ENCODE measurements at regions not wholly inside any gene's neighbourhood (a gene's known extent, or its start where the extent isn't known, plus 50 kb on each side); places are given as distances from the start of the nearest gene placed in this dataset.
"Not testable (repeated sequence)": the region's sequence is repeated elsewhere in the genome, so short reads cannot be mapped to it uniquely, and the experiment has no call there.

GRCh38 chr15:96638793-96639192 lies 308.3 kb downstream of the NR2F2 start:
- Histone ChIP-seq H3K4me1 (ENCODE audit: insufficient read depth) (no peaks in the 10 kb centered on the region), H3K4me3 (no peak overlapping the region), H3K36me3 (no peaks in the 10 kb centered on the region), H3K27me3 (no peaks in the 10 kb centered on the region), H3K9me3 (no peaks in the 10 kb centered on the region), H3K27ac (no peak overlapping the region)
- 93 to 100% (median 95%) methylated on average over 1 of the region's 1 CpG for WGBS, 3 donors
- no peak for TF ChIP-seq EP300 (IDR thresholded peaks at IDR 0.05)
- TF ChIP-seq POLR2A (IDR thresholded peaks at IDR 0.05) = no peak
- TF ChIP-seq, protein P1, sequence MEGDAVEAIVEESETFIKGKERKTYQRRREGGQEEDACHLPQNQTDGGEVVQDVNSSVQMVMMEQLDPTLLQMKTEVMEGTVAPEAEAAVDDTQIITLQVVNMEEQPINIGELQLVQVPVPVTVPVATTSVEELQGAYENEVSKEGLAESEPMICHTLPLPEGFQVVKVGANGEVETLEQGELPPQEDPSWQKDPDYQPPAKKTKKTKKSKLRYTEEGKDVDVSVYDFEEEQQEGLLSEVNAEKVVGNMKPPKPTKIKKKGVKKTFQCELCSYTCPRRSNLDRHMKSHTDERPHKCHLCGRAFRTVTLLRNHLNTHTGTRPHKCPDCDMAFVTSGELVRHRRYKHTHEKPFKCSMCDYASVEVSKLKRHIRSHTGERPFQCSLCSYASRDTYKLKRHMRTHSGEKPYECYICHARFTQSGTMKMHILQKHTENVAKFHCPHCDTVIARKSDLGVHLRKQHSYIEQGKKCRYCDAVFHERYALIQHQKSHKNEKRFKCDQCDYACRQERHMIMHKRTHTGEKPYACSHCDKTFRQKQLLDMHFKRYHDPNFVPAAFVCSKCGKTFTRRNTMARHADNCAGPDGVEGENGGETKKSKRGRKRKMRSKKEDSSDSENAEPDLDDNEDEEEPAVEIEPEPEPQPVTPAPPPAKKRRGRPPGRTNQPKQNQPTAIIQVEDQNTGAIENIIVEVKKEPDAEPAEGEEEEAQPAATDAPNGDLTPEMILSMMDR (IDR thresholded peaks at IDR 0.05) = no peak
- intact Hi-C loops (cut with DNase I) = no loop called here
- DNase-seq = no peak

DNA sequence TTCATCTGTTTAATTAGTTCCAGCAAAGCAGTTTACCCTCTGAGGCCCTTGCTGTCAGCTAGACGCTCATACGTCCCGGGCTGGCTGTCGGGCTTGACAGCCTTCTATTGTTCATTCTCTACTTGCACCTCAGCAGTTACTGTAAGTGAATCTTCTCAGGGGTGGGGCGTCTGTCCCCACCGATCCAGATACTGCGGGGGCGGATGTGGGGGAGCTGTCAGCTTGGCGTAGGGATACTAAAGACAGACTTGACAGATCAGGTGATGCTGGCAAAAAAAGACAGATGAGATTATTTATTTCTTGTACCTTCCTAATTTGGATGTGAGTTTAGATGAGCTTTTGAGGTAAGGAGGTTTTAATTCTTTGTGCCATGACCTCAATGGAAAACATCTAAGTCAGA lies 315.3 kb downstream of the NR2F2 start:
- intact Hi-C loops (cut with DNase I) = no loop called here
- WGBS, 3 donors = 66 to 82% (median 71%) methylated on average over 9 of the region's 9 CpGs

GRCh38 chr15:96648866-96649265 lies 318.4 kb downstream of the NR2F2 start:
- Histone ChIP-seq H3K36me3 (no peaks in the 10 kb centered on the region), H3K4me3 (no peak overlapping the region), H3K9me3 (no peaks in the 10 kb centered on the region), H3K27me3 (no peaks in the 10 kb centered on the region), H3K4me1 (ENCODE audit: insufficient read depth) (no peaks in the 10 kb centered on the region), H3K27ac (no peak overlapping the region)
- WGBS, 3 donors = 72 to 81% (median 74%) methylated on average over 9 of the region's 9 CpGs
- TF ChIP-seq EP300 (IDR thresholded peaks at IDR 0.05) (no peak), POLR2A (IDR thresholded peaks at IDR 0.05) (no peak)
- TF ChIP-seq, protein P1 (IDR thresholded peaks at IDR 0.05) = no peak
- intact Hi-C loops (cut with DNase I) = no loop called here
- DNase-seq = no peak

More for the DNA sequence above, 315.3 kb downstream of the NR2F2 start:
- TF ChIP-seq POLR2A (IDR thresholded peaks at IDR 0.05) (no peak), EP300 (IDR thresholded peaks at IDR 0.05) (no peak)
- TF ChIP-seq, protein P1 (IDR thresholded peaks at IDR 0.05) = no peak
- Histone ChIP-seq H3K36me3 (no peaks in the 10 kb centered on the region), H3K4me1 (ENCODE audit: insufficient read depth) (no peaks in the 10 kb centered on the region), H3K27me3 (no peaks in the 10 kb centered on the region), H3K27ac (no peak overlapping the region), H3K4me3 (no peak overlapping the region), H3K9me3 (no peaks in the 10 kb centered on the region)
- no peak for DNase-seq

- intact Hi-C loops (cut with DNase I) = no loop called here
- no peak for DNase-seq
- H3K4me1 ChIP-seq (ENCODE audit: insufficient read depth) = no peaks in the 10 kb centered on the region
Observed at GRCh38 chr15:96657096-96657495, 326.6 kb downstream of the NR2F2 start.

DNA sequence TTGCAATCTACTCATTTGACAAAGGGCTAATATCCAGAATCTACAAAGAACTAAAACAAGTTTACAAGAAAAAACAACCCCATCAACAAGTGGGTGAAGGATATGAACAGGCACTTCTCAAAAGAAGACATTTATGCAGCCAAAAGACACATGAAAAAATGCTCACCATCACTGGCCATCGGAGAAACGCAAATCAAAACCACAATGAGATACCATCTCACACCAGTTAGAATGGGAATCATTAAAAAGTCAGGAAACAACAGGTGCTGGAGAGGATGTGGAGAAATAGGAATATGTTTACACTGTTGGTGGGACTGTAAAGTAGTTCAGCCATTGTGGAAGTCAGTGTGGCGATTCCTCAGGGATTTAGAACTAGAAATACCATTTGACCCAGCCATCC lies 336.5 kb downstream of the NR2F2 start:
- WGBS, 3 donors = 87 to 94% (median 93%) methylated on average over 3 of the region's 3 CpGs
- DNase-seq; H3K27me3 ChIP-seq; H3K4me1 ChIP-seq (ENCODE audit: insufficient read depth); H3K4me3 ChIP-seq; H3K27ac ChIP-seq; intact Hi-C loops (cut with DNase I); H3K36me3 ChIP-seq; H3K9me3 ChIP-seq: not testable (repeated sequence)

More at GRCh38 chr15:96657096-96657495, 326.6 kb downstream of the NR2F2 start:
- no peaks in the 10 kb centered on the region for H3K9me3 ChIP-seq
- H3K27me3 ChIP-seq = no peaks in the 10 kb centered on the region
- H3K4me3 ChIP-seq = no peak overlapping the region
- no peaks in the 10 kb centered on the region for H3K36me3 ChIP-seq
- no peak overlapping the region for H3K27ac ChIP-seq
- TF ChIP-seq POLR2A (IDR thresholded peaks at IDR 0.05) (no peak), EP300 (IDR thresholded peaks at IDR 0.05) (no peak)
- TF ChIP-seq, protein P1 (IDR thresholded peaks at IDR 0.05) = no peak
- 40 to 61% (median 56%) methylated on average over 1 of the region's 1 CpG for WGBS, 3 donors

Data from ovary (tissue), 7 donors.